ENCODE measurements at regions not wholly inside any gene's neighbourhood (a gene's known extent, or its start where the extent isn't known, plus 50 kb on each side); places are given as distances from the start of the nearest gene placed in this dataset.

DNA sequence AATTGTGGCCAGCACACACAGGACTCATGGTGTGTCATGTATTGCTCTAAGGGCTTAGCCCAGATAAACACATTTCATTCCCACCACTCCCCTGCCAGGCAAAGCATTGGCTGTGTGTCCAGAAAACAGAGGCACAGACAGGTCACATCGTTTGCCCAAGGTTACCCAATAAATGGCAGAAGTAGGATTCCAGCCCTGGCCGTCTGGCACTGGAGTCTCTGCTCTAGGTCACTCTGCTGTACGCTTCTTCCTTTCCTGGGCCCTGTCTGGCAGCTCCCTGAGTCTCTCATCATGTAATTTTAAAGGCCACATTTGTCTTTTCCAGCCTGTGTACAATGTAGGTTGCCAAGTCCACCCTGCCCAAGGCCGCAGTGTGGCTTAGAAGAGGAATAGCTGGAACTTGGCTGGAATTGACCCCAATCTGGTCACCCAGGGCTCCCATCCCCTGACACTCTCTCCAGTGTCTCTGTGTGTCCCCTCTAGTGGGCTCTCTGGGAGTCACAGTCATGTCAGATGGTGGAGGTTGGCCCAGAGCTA, 264.5 kb upstream of the TSHZ3 start:
- Histone ChIP-seq H2BK12ac (ENCODE audit: low read depth, low read length) (no peak overlapping the region), H3K36me3 (ENCODE audit: control insufficient read depth in 2 of 4, insufficient read depth in 4 of 4, low read length in 3 of 4) (no peaks in the 10 kb centered on the region), H2AK5ac (ENCODE audit: low read depth, low read length) (no peak overlapping the region), H3K9ac (replicated peaks in 1 of 4; ENCODE audit: extremely low read depth in 1 of 4, low read depth in 3 of 4, low read length in 3 of 4) (no peak overlapping the region), H3K4ac (replicated peaks; ENCODE audit: insufficient read length, low read depth, low read length) (no peak overlapping the region), H3K27ac (ENCODE audit: low read depth, low read length) (no peak overlapping the region), H2BK120ac (replicated peaks; ENCODE audit: low read depth, low read length) (no peak overlapping the region), H2BK20ac (ENCODE audit: low read length) (no peak overlapping the region), H3K23ac (ENCODE audit: insufficient read length) (no peak overlapping the region), H4K20me1 (replicated peaks in 1 of 2; ENCODE audit: control insufficient read depth in 1 of 2, insufficient read depth in 2 of 2, low read length in 2 of 2) (no peaks in the 10 kb centered on the region), H3K14ac (ENCODE audit: insufficient read length) (no peak overlapping the region), H3K79me1 (ENCODE audit: low read depth, low read length) (no peaks in the 10 kb centered on the region), H3K4me1 (replicated peaks in 1 of 4; ENCODE audit: control insufficient read depth in 3 of 4, insufficient read depth in 4 of 4, low read length in 3 of 4) (no peaks in the 10 kb centered on the region), H4K8ac (ENCODE audit: extremely low read depth, insufficient read depth, low read length) (no peak overlapping the region), H3K23me2 (ENCODE audit: low read depth, low read length) (no peaks in the 10 kb centered on the region), H3K18ac (ENCODE audit: extremely low read depth, low read length) (no peak overlapping the region), H3K56ac (replicated peaks; ENCODE audit: insufficient read length, low read depth, low read length) (no peak overlapping the region), H3K4me3 (ENCODE audit: extremely low read depth in 1 of 4, insufficient read depth in 2 of 4, low read depth in 3 of 4, low read length in 4 of 4) (no peak overlapping the region), H4K91ac (replicated peaks; ENCODE audit: insufficient read length, low read length) (no peak overlapping the region), H3K9me3 (ENCODE audit: insufficient read depth in 2 of 2, low read depth in 1 of 2, low read length in 1 of 2) (no peaks in the 10 kb centered on the region), H3K79me2 (ENCODE audit: control insufficient read depth in 1 of 2, insufficient read depth in 2 of 2, low read length in 2 of 2) (no peaks in the 10 kb centered on the region), H4K5ac (ENCODE audit: insufficient read length, low read depth, low read length) (no peak overlapping the region), H2BK15ac (ENCODE audit: low read length) (no peak overlapping the region), H3K4me2 (ENCODE audit: insufficient read depth in 1 of 2, low read depth in 2 of 2, low read length in 2 of 2) (no peak overlapping the region), H2BK5ac (ENCODE audit: low read depth, low read length) (no peak overlapping the region), H2AFZ (ENCODE audit: low read length) (no peak overlapping the region), H3K27me3 (replicated peaks in 1 of 4; ENCODE audit: control insufficient read depth in 3 of 4, extremely low read depth in 1 of 4, insufficient read depth in 3 of 4, low read length in 3 of 4) (no peaks in the 10 kb centered on the region)
- peak in 1 of 2 experiments; percentile 28; a peak in 1 of 4 replicates for TF ChIP-seq RAD21 (IDR thresholded peaks at IDR 0.05 in 1 of 2, conservative IDR thresholded peaks at IDR 0.05 in 1 of 2; ENCODE audit: low read depth in 2 of 2, low read length in 2 of 2)
- TF ChIP-seq, protein P1, sequence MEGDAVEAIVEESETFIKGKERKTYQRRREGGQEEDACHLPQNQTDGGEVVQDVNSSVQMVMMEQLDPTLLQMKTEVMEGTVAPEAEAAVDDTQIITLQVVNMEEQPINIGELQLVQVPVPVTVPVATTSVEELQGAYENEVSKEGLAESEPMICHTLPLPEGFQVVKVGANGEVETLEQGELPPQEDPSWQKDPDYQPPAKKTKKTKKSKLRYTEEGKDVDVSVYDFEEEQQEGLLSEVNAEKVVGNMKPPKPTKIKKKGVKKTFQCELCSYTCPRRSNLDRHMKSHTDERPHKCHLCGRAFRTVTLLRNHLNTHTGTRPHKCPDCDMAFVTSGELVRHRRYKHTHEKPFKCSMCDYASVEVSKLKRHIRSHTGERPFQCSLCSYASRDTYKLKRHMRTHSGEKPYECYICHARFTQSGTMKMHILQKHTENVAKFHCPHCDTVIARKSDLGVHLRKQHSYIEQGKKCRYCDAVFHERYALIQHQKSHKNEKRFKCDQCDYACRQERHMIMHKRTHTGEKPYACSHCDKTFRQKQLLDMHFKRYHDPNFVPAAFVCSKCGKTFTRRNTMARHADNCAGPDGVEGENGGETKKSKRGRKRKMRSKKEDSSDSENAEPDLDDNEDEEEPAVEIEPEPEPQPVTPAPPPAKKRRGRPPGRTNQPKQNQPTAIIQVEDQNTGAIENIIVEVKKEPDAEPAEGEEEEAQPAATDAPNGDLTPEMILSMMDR (IDR thresholded peaks at IDR 0.05; ENCODE audit: control extremely low read depth in 1 of 3, insufficient read depth in 1 of 3, low read depth in 1 of 3, low read length in 3 of 3): peak; percentile 4 to 12 (median 11); a peak in 2 of 4 replicates
- TF ChIP-seq NANOG (IDR thresholded peaks at IDR 0.05; ENCODE audit: insufficient read depth, low read depth, low read length, poor library complexity, severe bottlenecking): no peak
- ChIA-PET CTCF (ENCODE audit: partially characterized antibody) (interaction anchor here (0.6 to 1.6 kb wide), 8 partner anchors 12 to 275 kb away, joined by 3 to 6 read pairs (median 4); no protein-coding TSS in a partner anchor), POLR2A (ENCODE audit: partially characterized antibody) (no interaction called here)
- no peak for FAIRE-seq
- 91% methylated on average over 4 of the region's 4 CpGs; no CpG with 5 or more reads in 1 of the 2 experiments for WGBS, 2 experiments (ENCODE audit: extremely low coverage in 1 of 2, insufficient coverage in 1 of 2, insufficient read length in 1 of 2, insufficient replicate concordance in 2 of 2, low coverage in 1 of 2, low lambda C conversion rate in 2 of 2, missing lambda C conversion rate in 1 of 2)
- no peak for DNase-seq (ENCODE audit: low read depth in 1 of 2, low spot score in 2 of 2)
